Neuronal stem cell (in vitro differentiated cells): ENCODE measurements at regions not wholly inside any gene's neighbourhood (a gene's known extent, or its start where the extent isn't known, plus 50 kb on each side); places are given as distances from the start of the nearest gene placed in this dataset.

Experiments
- DNase-seq: peaks from one replicate; pipeline ENCODE4 v3.0.0-alpha.2; 2013; ENCODE audit warnings: low spot score
- H2AFZ ChIP-seq: one replicate; pipeline ENCODE4 v1.6.1; 2013; ENCODE audit warnings: mild to moderate bottlenecking, low read length, inconsistent platforms
- H2AK5ac ChIP-seq: 2 replicates; pipeline ENCODE4 v1.6.1; 2013; ENCODE audit warnings: low read depth, mild to moderate bottlenecking, inconsistent platforms, low read length, moderate library complexity, mixed read lengths
- H2BK120ac ChIP-seq: 2 replicates; pipeline ENCODE4 v1.6.1; 2013; ENCODE audit warnings: low read depth, mild to moderate bottlenecking, inconsistent platforms, low read length, moderate library complexity, mixed read lengths
- H2BK12ac ChIP-seq: one replicate; pipeline ENCODE4 v1.6.1; 2013; ENCODE audit warnings: low read length, inconsistent platforms
- H2BK15ac ChIP-seq: 2 replicates; pipeline ENCODE4 v1.6.1; 2013; ENCODE audit warnings: mild to moderate bottlenecking, low read length, inconsistent platforms, mixed read lengths
- H2BK5ac ChIP-seq: one replicate; pipeline ENCODE4 v1.6.1; 2013; ENCODE audit warnings: inconsistent platforms, mild to moderate bottlenecking, low read length, moderate library complexity
- H3K14ac ChIP-seq: one replicate; pipeline ENCODE4 v1.6.1; 2013; ENCODE audit warnings: low read length, inconsistent platforms
- H3K18ac ChIP-seq: 2 replicates; pipeline ENCODE4 v1.6.1; 2013; ENCODE audit warnings: low read length, inconsistent platforms
- H3K23ac ChIP-seq: 2 replicates; pipeline ENCODE4 v1.6.1; 2013; ENCODE audit warnings: low read depth, mild to moderate bottlenecking, mixed read lengths, low read length, inconsistent platforms; ENCODE audit not compliant: poor library complexity
- H3K27ac ChIP-seq: replicated peaks from 3 replicates; pipeline ENCODE4 v1.5.1; 2013; ENCODE audit warnings: low read length, inconsistent platforms
- H3K27me3 ChIP-seq, 3 experiments: 2 replicates each; pipeline ENCODE4 v1.6.1; 2013; ENCODE audit warnings: low read length in 3 of 3, mild to moderate bottlenecking in 2 of 3, inconsistent platforms in 1 of 3, low read depth in 1 of 3, mixed read lengths in 1 of 3, moderate library complexity in 1 of 3; ENCODE audit not compliant: control insufficient read depth in 3 of 3, insufficient read depth in 3 of 3
- H3K36me3 ChIP-seq, 2 donors: replicated peaks in 1 of 2; 2 replicates each; pipeline ENCODE4 v1.6.1; 2013; ENCODE audit warnings: low read length in 2 of 2; ENCODE audit not compliant: control insufficient read depth in 2 of 2, insufficient read depth in 2 of 2
- H3K4ac ChIP-seq: 2 replicates; pipeline ENCODE4 v1.6.1; 2013; ENCODE audit warnings: inconsistent platforms, mild to moderate bottlenecking, low read length, moderate library complexity
- H3K4me1 ChIP-seq, 2 donors: 1 replicate in 1 of 2; 2 replicates in 1 of 2; pipeline ENCODE4 v1.6.1; 2013; ENCODE audit warnings: low read length in 2 of 2, low read depth in 1 of 2; ENCODE audit not compliant: control insufficient read depth in 2 of 2, insufficient read depth in 1 of 2
- H3K4me2 ChIP-seq: one replicate; pipeline ENCODE4 v1.6.1; 2013; ENCODE audit warnings: mild to moderate bottlenecking, low read length, inconsistent platforms; ENCODE audit not compliant: insufficient read depth, poor library complexity, severe bottlenecking
- H3K4me3 ChIP-seq, 2 donors: 2 replicates each; pipeline ENCODE4 v1.5.1; 2013; ENCODE audit warnings: low read length in 2 of 2, mild to moderate bottlenecking in 2 of 2, inconsistent platforms in 1 of 2, moderate library complexity in 1 of 2
- H3K79me1 ChIP-seq: one replicate; pipeline ENCODE4 v1.6.1; 2013; ENCODE audit warnings: low read depth, mild to moderate bottlenecking, inconsistent platforms, low read length, moderate library complexity
- H3K9ac ChIP-seq: one replicate; pipeline ENCODE4 v1.6.1; 2013; ENCODE audit warnings: mild to moderate bottlenecking, low read depth, low read length, inconsistent platforms; ENCODE audit not compliant: poor library complexity
- H3K9me3 ChIP-seq, 2 donors: replicated peaks in 1 of 2; 2 replicates each; pipeline versions ENCODE3 to v1.6.1; 2013; ENCODE audit warnings: low read length in 2 of 2, mild to moderate bottlenecking in 2 of 2, inconsistent platforms in 1 of 2, low read depth in 1 of 2, mixed read lengths in 1 of 2, moderate library complexity in 1 of 2; ENCODE audit not compliant: control insufficient read depth in 2 of 2, insufficient read depth in 1 of 2
- H4K8ac ChIP-seq: one replicate; pipeline ENCODE4 v1.6.1; 2013; ENCODE audit warnings: low read depth, mild to moderate bottlenecking, inconsistent platforms, low read length, moderate library complexity
- H4K91ac ChIP-seq: one replicate; pipeline ENCODE4 v1.6.1; 2013; ENCODE audit warnings: low read length, low read depth, mild to moderate bottlenecking, inconsistent platforms; ENCODE audit not compliant: poor library complexity
- WGBS, 2 donors: extraction: QIAGEN DNeasy Blood & Tissue Kit; methylation state at CpG; one replicate each; pipeline ENCODE4 v1.1.7; 2013; ENCODE audit warnings: missing lambda C conversion rate in 2 of 2, mixed read lengths in 1 of 2; ENCODE audit not compliant: insufficient read length in 2 of 2, insufficient replicate concordance in 1 of 2; ENCODE audit errors: extremely low coverage in 2 of 2; 5-methylcytosine and 5-hydroxymethylcytosine counted together

DNA sequence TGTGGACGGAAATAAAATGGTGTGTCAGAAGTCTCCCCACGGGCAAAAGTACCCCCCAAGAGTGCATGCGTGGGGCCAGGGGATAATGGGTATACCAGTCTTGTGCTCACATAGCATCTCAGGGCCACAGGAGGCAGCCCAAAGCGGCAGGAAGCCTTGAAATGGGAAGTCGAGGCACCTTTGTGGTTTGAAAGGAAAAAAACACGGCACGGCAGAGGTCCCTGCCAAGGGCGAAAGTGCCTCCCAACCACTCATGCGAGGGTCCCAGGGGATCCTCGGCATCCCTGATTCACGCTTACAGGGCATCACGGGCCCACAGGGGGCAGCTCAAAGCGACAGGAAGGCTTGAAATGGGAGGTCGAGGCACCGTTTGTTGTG, 583.2 kb downstream of the ALG10 start:
- no peak overlapping the region for H3K14ac ChIP-seq
- no peaks in the 10 kb centered on the region for H3K4me1 ChIP-seq
- no peak overlapping the region for H3K18ac ChIP-seq
- H2BK120ac ChIP-seq = no peak overlapping the region
- H3K27ac ChIP-seq = no peak overlapping the region
- H3K27me3 ChIP-seq = no peaks in the 10 kb centered on the region
- WGBS, 2 donors = no CpG with 5 or more reads among the region's 15 CpGs
- H4K91ac ChIP-seq = no peak overlapping the region
- H2BK15ac ChIP-seq = no peak overlapping the region
- H3K79me1 ChIP-seq = peaks cover 2% of the 10 kb centered on the region
- no peak overlapping the region for H2AFZ ChIP-seq
- DNase-seq = no peak
- H3K23ac ChIP-seq = no peak overlapping the region
- no peaks in the 10 kb centered on the region for H3K36me3 ChIP-seq
- H3K4ac ChIP-seq = no peak overlapping the region
- H2BK5ac ChIP-seq = no peak overlapping the region
- H3K9me3 ChIP-seq = peaks cover 0 to 59% of the 10 kb centered on the region in 2 donors
- H3K9ac ChIP-seq = no peak overlapping the region
- H4K8ac ChIP-seq = no peak overlapping the region
- no peak overlapping the region for H2BK12ac ChIP-seq
- no peak overlapping the region for H3K4me2 ChIP-seq
- no peak overlapping the region for H3K4me3 ChIP-seq
- no peak overlapping the region for H2AK5ac ChIP-seq

DNA sequence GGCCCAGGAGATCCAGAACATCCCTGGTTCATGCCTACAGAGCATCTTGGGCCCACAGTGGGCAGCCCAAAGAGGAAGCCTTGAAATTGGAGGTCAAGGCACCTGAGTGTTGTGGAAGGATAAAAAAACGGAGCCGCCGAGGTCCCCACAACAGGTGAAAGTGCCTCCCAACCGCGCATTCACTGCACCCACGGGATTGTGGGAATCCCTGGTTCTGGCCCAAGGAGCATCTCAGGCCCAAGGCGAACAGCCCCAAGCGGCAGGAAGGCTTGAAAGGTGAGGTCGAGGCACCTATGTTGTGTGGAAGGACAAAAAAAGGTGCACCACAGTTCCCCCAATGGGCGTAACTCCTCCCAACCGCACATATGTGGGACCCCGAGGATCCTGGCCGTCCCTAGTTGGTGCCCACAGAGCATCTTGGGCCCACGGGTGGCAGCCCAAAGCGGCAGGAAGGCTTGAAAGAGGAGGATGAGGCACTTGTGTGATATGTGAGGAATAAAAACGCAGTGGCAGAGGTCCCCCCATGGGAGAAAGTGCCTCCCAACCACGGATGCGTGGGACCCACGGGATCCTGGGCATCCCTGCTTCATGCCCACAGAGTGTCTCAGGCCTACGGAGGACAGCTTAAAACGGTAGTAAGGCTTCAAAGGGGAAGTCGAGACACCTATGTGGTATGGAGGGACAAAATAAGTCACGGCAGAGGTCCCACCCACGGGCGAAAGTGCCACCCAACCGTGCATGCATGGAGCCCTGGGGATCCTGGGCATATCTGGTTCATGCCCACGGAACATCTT, 583.9 kb downstream of the ALG10 start:
- Histone ChIP-seq H4K91ac (no peak overlapping the region), H4K8ac (no peak overlapping the region), H3K23ac (no peak overlapping the region), H3K18ac (no peak overlapping the region), H2BK12ac (no peak overlapping the region), H2BK120ac (no peak overlapping the region), H3K36me3 (no peaks in the 10 kb centered on the region), H2AFZ (no peak overlapping the region), H3K4me2 (no peak overlapping the region), H3K27me3 (no peaks in the 10 kb centered on the region), H3K27ac (no peak overlapping the region), H3K9me3 (peaks cover 0 to 56% of the 10 kb centered on the region in 2 donors), H2BK5ac (no peak overlapping the region), H3K14ac (no peak overlapping the region), H3K4me1 (no peaks in the 10 kb centered on the region), H3K4me3 (no peak overlapping the region), H3K79me1 (peaks cover 2% of the 10 kb centered on the region), H2BK15ac (no peak overlapping the region), H3K9ac (no peak overlapping the region), H2AK5ac (no peak overlapping the region), H3K4ac (no peak overlapping the region)
- WGBS, 2 donors = no CpG with 5 or more reads among the region's 27 CpGs
- no peak for DNase-seq

DNA sequence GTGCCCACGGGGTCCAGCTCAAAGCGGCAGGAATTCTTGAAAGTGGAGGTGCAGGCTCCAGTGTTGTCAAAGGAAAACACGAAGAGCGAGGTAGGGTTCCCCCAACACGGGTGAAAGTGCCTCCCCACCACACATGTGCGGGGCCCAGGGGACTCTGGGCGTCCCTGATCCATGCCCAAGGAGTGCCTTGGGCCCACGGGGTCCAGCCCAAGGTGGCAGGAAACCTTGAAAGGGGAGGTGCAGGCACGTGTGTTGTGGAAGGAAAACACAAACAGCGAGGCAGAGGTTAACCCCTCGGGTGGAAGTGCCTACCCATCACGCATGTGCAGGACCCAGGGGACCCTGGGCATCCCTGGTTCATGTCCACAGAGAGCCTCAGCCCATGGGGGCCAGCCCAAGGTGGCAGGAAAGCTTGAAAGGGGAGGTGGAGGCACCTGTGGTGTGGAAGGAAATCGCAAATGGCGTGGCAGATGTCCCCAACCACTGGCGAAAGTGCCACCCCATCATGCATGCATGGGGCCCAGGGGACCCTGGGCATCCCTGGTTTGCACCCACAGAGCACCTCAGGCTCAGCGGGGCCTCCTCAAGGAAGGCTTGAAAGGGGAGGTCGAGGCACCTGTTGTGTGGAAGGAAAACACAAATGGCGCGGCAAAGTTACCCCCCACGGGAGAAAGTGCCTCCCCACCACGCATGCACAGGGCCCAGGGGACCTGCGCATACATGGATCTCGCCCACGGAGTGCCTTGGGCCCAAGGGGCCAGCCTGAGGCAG, 584.6 kb downstream of the ALG10 start:
- no peak overlapping the region for H2AFZ ChIP-seq
- H3K9me3 ChIP-seq = peaks cover 0 to 48% of the 10 kb centered on the region in 2 donors
- no peak overlapping the region for H2AK5ac ChIP-seq
- H3K4me1 ChIP-seq = no peaks in the 10 kb centered on the region
- no peak overlapping the region for H3K4me2 ChIP-seq
- no peaks in the 10 kb centered on the region for H3K27me3 ChIP-seq
- H3K9ac ChIP-seq = no peak overlapping the region
- H2BK15ac ChIP-seq = no peak overlapping the region
- no CpG with 5 or more reads among the region's 24 CpGs for WGBS, 2 donors
- no peak for DNase-seq
- H3K79me1 ChIP-seq = peaks cover 2% of the 10 kb centered on the region
- H4K8ac ChIP-seq = no peak overlapping the region
- no peak overlapping the region for H3K23ac ChIP-seq
- H3K14ac ChIP-seq = no peak overlapping the region
- H2BK5ac ChIP-seq = no peak overlapping the region
- H2BK12ac ChIP-seq = no peak overlapping the region
- peak overlapping the region in 1 of 2 donors; percentile 18 for H3K4me3 ChIP-seq
- no peak overlapping the region for H3K27ac ChIP-seq
- H3K36me3 ChIP-seq = no peaks in the 10 kb centered on the region
- H3K18ac ChIP-seq = no peak overlapping the region
- no peak overlapping the region for H4K91ac ChIP-seq
- no peak overlapping the region for H3K4ac ChIP-seq
- H2BK120ac ChIP-seq = no peak overlapping the region

DNA sequence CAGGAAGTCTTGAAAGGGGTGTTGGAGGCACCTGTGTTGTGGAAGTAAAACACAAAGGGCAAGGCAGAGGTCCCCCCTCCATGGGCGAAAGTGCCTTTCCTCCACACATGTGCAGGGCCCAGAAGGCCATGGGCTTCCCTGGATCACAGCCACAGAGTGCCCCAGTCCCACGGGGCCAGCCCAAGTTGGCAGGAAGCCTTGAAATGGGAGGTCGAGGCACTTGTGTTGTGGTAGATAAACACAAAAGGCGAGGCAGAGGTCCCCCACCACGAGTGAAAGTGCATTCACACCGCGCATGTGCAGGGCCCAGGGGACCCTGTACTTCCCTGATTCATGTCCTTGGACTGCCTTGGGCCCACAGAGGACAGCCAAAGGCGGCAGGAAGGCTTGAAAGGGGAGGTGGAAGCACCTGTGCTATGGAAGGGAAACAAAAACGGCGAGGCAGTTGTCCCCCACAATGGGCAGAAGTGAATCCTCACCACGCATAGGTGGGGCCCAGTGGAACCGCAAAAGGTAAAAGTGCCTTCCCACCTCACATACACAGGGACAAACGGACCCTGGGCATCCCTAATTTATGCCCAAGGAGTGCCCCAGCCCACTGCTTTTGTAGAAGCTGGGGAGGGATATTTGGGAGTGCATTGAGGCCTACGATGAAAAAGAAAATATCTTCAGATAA, 585.4 kb downstream of the ALG10 start:
- Histone ChIP-seq H3K18ac (no peak overlapping the region), H2BK15ac (no peak overlapping the region), H3K9ac (no peak overlapping the region), H3K4me3 (peak overlapping the region in 1 of 2 donors; percentile 18), H2AK5ac (no peak overlapping the region), H2AFZ (peak overlapping the region; percentile 5), H3K9me3 (peaks cover 0 to 41% of the 10 kb centered on the region in 2 donors), H3K79me1 (peaks cover 2% of the 10 kb centered on the region), H3K36me3 (no peaks in the 10 kb centered on the region), H4K91ac (no peak overlapping the region), H3K27ac (no peak overlapping the region), H3K4me1 (no peaks in the 10 kb centered on the region), H3K4me2 (no peak overlapping the region), H3K4ac (no peak overlapping the region), H2BK5ac (no peak overlapping the region), H3K23ac (no peak overlapping the region), H2BK12ac (no peak overlapping the region), H3K14ac (no peak overlapping the region), H3K27me3 (no peaks in the 10 kb centered on the region), H2BK120ac (no peak overlapping the region), H4K8ac (no peak overlapping the region)
- DNase-seq = no peak
- WGBS, 2 donors = no CpG with 5 or more reads among the region's 14 CpGs
